SK-MEL-5 (cell line): ENCODE measurements at regions not wholly inside any gene's neighbourhood (a gene's known extent, or its start where the extent isn't known, plus 50 kb on each side); places are given as distances from the start of the nearest gene placed in this dataset.
"Not testable (repeated sequence)": the region's sequence is repeated elsewhere in the genome, so short reads cannot be mapped to it uniquely, and the experiment has no call there.

Experiments
- DNase-seq: peaks from one replicate; pipeline ENCODE4 v3.0.0-alpha.2; 2016; ENCODE audit warnings: low read depth, low spot score
- in situ Hi-C: cut with HindIII; loops from 2 replicates; pipeline ENCODE4 v1.10.0; 2016; ENCODE audit warnings: low sequenced_read_pairs, high pct_unique_total_duplicates, low pct_unique_long_range_greater_than_20kb

- DNase-seq, result no peak
- in situ Hi-C loops, result no loop called here
Measured at GRCh38 chr2:22027345-22028005, 903.7 kb downstream of the TDRD15 start.

GRCh38 chr2:22035361-22035830, 911.6 kb downstream of the TDRD15 start:
- in situ Hi-C loops, result no loop called here
- no peak for DNase-seq

- DNase-seq, result no peak
- in situ Hi-C loops, result no loop called here
Measured at GRCh38 chr2:22037274-22037673, 913.5 kb downstream of the TDRD15 start.

GRCh38 chr2:22043784-22044183, 920.0 kb downstream of the TDRD15 start:
- in situ Hi-C loops, result no loop called here
- DNase-seq, result no peak

GRCh38 chr2:22055784-22056620, 932.2 kb downstream of the TDRD15 start:
- no peak for DNase-seq
- in situ Hi-C loops, result no loop called here

- in situ Hi-C loops, result no loop called here
- DNase-seq, result no peak
Measured at GRCh38 chr2:22056621-22057132, 932.9 kb downstream of the TDRD15 start.

GRCh38 chr2:22062679-22063078, 938.9 kb downstream of the TDRD15 start:
- in situ Hi-C loops, result no loop called here
- DNase-seq, result no peak

GRCh38 chr2:22076454-22076853, 952.7 kb downstream of the TDRD15 start:
- no peak for DNase-seq
- in situ Hi-C loops, result no loop called here

GRCh38 chr2:22078701-22079100, 954.9 kb downstream of the TDRD15 start:
- in situ Hi-C loops, result no loop called here
- no peak for DNase-seq

- in situ Hi-C loops, result no loop called here
- DNase-seq, result no peak
Measured at GRCh38 chr2:22079583-22079982, 955.8 kb downstream of the TDRD15 start.

- no peak for DNase-seq
- in situ Hi-C loops, result no loop called here
Measured at GRCh38 chr2:22086726-22087125, 963.0 kb downstream of the TDRD15 start.

- DNase-seq, in situ Hi-C loops: not testable (repeated sequence)
Measured at GRCh38 chr2:22103617-22104016, 979.8 kb downstream of the TDRD15 start.

GRCh38 chr2:22110244-22110651, 986.5 kb downstream of the TDRD15 start:
- DNase-seq, result no peak
- in situ Hi-C loops, result no loop called here

GRCh38 chr2:22124003-22124402, 1000.2 kb downstream of the TDRD15 start:
- in situ Hi-C loops, result no loop called here
- DNase-seq, result peak; percentile 49

- no peak for DNase-seq
- in situ Hi-C loops, result no loop called here
Measured at GRCh38 chr2:22126106-22126505, 1002.3 kb downstream of the TDRD15 start.

- in situ Hi-C loops, result no loop called here
- DNase-seq, result no peak
Measured at GRCh38 chr2:22126978-22127377, 1003.2 kb downstream of the TDRD15 start.

GRCh38 chr2:22134421-22134820, 1010.7 kb downstream of the TDRD15 start:
- peak; percentile 57 for DNase-seq
- in situ Hi-C loops, result no loop called here

GRCh38 chr2:22136446-22136845, 1012.7 kb downstream of the TDRD15 start:
- in situ Hi-C loops, result no loop called here
- DNase-seq, result no peak

GRCh38 chr2:22143840-22144239, 1020.1 kb downstream of the TDRD15 start:
- in situ Hi-C loops, result no loop called here
- no peak for DNase-seq
